GM06990 (cell line): ENCODE measurements at regions not wholly inside any gene's neighbourhood (a gene's known extent, or its start where the extent isn't known, plus 50 kb on each side); places are given as distances from the start of the nearest gene placed in this dataset.

Experiments used
- DNase-seq: peaks from one replicate; pipeline ENCODE4 v3.0.0-alpha.2; 2011; ENCODE audit not compliant: insufficient read length; ENCODE audit errors: extremely low read depth
- H3K27me3 ChIP-seq: replicated peaks from 2 replicates; pipeline ENCODE4 v1.6.0; 2011; ENCODE audit warnings: low read length; ENCODE audit not compliant: control insufficient read depth, insufficient read depth
- H3K36me3 ChIP-seq: 2 replicates; pipeline ENCODE4 v1.5.1; 2011; ENCODE audit warnings: low read length; ENCODE audit not compliant: control insufficient read depth, insufficient read depth
- H3K4me3 ChIP-seq: replicated peaks from 2 replicates; pipeline ENCODE4 v1.5.1; 2011; ENCODE audit warnings: low read depth, mild to moderate bottlenecking, control low read depth, low read length
- CTCF ChIP-seq: IDR thresholded peaks from 2 replicates; pipeline ENCODE4 v1.5.1; 2011; ENCODE audit warnings: low read length, control low read depth, mild to moderate bottlenecking, inconsistent platforms; ENCODE audit not compliant: insufficient read depth, poor library complexity, severe bottlenecking

DNA sequence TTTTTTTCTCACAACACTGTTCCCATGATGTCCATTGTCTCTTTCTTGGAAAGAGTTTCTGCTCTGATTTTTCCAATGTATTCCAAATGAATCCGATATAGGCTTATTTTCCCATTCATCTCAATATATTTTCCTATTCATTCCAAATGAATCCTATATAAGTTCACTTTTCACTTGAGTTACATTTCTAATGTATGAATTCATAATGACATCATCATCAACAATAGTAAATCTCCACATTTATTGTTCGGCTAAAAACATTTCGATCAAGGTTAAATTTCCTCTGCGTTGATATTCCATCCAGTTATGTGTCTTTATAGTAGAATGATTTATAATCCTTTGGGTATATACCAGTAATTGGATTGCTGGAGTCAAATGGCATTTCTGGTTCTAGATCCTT, 76.7 kb upstream of the SLC8A1 start:
- H3K36me3 ChIP-seq: no peaks in the 10 kb centered on the region
- no peak for TF ChIP-seq CTCF
- H3K4me3 ChIP-seq: no peak overlapping the region
- no peak for DNase-seq
- no peaks in the 10 kb centered on the region for H3K27me3 ChIP-seq

DNA sequence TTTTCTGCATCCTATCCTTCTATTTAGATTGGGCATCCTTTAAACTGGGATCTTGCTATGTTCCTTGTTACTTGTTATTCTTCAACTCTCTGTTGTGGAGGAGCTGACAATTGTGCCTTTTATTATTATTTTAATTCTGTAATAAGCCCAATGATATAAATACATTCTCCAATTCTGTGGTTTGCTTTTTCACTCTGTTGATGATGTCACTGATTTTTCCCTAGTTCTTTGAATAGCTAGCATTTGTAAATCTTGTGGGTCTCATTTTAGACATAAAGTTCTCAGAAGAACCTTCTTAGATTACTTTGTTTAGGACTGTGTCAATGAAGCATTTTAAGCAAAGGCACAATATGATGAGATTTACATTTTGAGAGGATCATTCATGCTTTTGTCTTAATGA, 79.5 kb upstream of the SLC8A1 start:
- no peak for TF ChIP-seq CTCF
- Histone ChIP-seq H3K36me3 (no peaks in the 10 kb centered on the region), H3K27me3 (no peaks in the 10 kb centered on the region), H3K4me3 (no peak overlapping the region)
- no peak for DNase-seq

- no peak for DNase-seq
- TF ChIP-seq CTCF: no peak
- H3K4me3 ChIP-seq: no peak overlapping the region
- no peaks in the 10 kb centered on the region for H3K27me3 ChIP-seq
- H3K36me3 ChIP-seq: no peaks in the 10 kb centered on the region
Measured at GRCh38 chr2:40534528-40534927, 82.6 kb upstream of the SLC8A1 start.

DNA sequence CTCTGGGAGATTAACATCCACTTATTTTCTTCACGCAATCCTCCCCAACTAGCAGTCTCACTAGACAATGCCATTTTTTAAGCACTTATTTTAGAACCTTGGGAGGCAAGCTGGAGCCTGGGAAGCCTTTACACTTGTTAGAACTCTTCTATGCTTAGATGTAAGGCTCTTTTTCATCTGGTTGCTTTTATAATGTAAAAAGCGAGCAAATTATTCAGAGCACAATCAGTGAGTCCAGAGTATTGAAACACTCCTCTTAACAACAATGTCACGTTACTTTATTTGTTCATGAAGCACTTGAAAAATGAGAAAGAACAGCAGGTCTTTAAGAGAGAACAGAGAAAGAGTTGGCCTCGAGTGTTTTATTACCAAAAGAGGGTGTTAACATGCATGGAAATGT, 84.1 kb upstream of the SLC8A1 start:
- Histone ChIP-seq H3K27me3 (no peaks in the 10 kb centered on the region), H3K4me3 (no peak overlapping the region), H3K36me3 (no peaks in the 10 kb centered on the region)
- no peak for TF ChIP-seq CTCF
- no peak for DNase-seq

DNA sequence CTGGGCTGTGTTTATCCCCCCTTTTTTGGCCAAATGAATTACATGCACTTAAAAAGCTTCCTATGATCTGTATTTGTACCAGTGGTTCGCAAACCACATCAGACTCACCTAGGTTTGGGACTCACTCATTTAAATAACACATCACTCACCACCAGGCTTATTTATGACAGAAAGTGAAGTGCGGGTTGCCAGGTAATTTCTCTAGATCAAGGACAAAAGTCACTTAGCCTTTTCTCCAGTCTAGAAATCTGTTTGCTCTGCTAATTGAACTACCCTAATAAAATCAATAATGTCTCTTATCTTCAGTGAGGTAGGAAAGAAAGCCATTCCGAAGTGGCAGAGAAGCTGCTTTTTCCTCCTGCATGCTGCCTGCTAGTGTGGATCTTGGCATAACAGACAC, 88.1 kb upstream of the SLC8A1 start:
- no peak for DNase-seq
- Histone ChIP-seq H3K4me3 (no peak overlapping the region), H3K27me3 (no peaks in the 10 kb centered on the region), H3K36me3 (no peaks in the 10 kb centered on the region)
- no peak for TF ChIP-seq CTCF

DNA sequence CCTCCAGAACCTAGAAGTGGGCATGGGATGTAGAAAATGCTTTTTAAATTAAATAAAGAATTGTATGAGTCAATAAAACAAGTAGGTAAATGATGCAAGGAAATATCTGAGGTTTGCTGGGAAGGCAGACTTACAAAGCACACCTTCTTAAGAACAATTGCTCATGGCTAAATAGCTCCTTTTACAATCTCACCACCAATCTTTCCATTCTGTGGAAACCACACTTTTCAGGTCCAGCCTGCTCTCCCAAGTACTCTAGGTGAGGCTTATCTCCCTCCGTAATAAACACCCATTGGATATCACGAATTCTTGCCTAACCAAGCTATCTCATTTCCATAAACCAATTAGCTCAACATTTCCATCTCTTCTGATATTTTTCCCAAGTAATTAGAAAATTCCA, 91.5 kb upstream of the SLC8A1 start:
- TF ChIP-seq CTCF: no peak
- Histone ChIP-seq H3K4me3 (no peak overlapping the region), H3K36me3 (no peaks in the 10 kb centered on the region), H3K27me3 (no peaks in the 10 kb centered on the region)
- DNase-seq: no peak
